OCI-LY1 (cell line): ENCODE measurements at regions not wholly inside any gene's neighbourhood (a gene's known extent, or its start where the extent isn't known, plus 50 kb on each side); places are given as distances from the start of the nearest gene placed in this dataset.

Experiments used
- EZH2 ChIP-seq: fragments of 200-600 bp; sonication (generic), shearing (Covaris generic); IDR thresholded peaks from 2 replicates; pipeline ENCODE4 v1.8.0; 2017; ENCODE audit warnings: borderline replicate concordance, mixed run types, mild to moderate bottlenecking, antibody characterized with exemption, low read length, moderate library complexity, mixed read lengths
- TF ChIP-seq, protein P1 (sequence below): fragments of 200-600 bp; sonication (generic), shearing (Covaris generic); IDR thresholded peaks from 2 replicates; pipeline ENCODE4 v1.5.1; 2017; ENCODE audit warnings: mild to moderate bottlenecking, antibody characterized with exemption, low read length, moderate library complexity, mixed read lengths

DNA sequence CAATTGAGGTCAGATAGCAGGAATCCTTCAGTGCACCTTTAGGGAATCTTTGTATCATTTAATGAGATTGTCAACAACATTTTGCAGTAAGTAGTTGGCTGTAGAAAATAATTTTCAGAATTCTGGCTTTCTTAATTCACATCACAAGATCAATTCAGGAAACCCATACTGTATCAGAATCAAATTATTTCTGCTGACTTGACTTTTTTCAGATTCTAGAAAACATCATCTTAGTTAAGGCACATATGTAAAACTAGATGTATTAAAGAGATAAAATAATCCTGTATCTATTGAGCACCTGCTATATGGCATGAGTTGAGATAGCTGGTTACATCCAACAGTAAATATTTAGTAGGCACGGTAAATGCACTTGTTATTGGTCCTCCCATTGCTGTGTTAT, 791.4 kb downstream of the TDRD15 start:
- TF ChIP-seq, protein P1, sequence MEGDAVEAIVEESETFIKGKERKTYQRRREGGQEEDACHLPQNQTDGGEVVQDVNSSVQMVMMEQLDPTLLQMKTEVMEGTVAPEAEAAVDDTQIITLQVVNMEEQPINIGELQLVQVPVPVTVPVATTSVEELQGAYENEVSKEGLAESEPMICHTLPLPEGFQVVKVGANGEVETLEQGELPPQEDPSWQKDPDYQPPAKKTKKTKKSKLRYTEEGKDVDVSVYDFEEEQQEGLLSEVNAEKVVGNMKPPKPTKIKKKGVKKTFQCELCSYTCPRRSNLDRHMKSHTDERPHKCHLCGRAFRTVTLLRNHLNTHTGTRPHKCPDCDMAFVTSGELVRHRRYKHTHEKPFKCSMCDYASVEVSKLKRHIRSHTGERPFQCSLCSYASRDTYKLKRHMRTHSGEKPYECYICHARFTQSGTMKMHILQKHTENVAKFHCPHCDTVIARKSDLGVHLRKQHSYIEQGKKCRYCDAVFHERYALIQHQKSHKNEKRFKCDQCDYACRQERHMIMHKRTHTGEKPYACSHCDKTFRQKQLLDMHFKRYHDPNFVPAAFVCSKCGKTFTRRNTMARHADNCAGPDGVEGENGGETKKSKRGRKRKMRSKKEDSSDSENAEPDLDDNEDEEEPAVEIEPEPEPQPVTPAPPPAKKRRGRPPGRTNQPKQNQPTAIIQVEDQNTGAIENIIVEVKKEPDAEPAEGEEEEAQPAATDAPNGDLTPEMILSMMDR: no peak
- no peak for TF ChIP-seq EZH2
